Right atrium auricular region (tissue), 2 donors: ENCODE measurements at regions not wholly inside any gene's neighbourhood (a gene's known extent, or its start where the extent isn't known, plus 50 kb on each side); places are given as distances from the start of the nearest gene placed in this dataset.
"Not testable (repeated sequence)": the region's sequence is repeated elsewhere in the genome, so short reads cannot be mapped to it uniquely, and the experiment has no call there.

Experiments used
- DNase-seq: peaks from one replicate; pipeline ENCODE4 v3.0.0-alpha.2; 2019; ENCODE audit warnings: low spot score
- H3K27ac ChIP-seq, 2 donors: fragments of 200-600 bp; sonication (generic); 1 replicate in 1 of 2; 2 replicates in 1 of 2; pipeline ENCODE4 v1.5.1; 2016 to 2019
- H3K27me3 ChIP-seq, 2 donors: fragments of 200-600 bp; sonication (generic); one replicate each; pipeline versions ENCODE4 v1.5.1 to v1.6.0; 2017 to 2019
- H3K36me3 ChIP-seq: fragments of 200-600 bp; sonication (generic); one replicate; pipeline ENCODE4 v1.5.1; 2016
- H3K4me1 ChIP-seq, 2 donors: fragments of 200-600 bp; sonication (generic); one replicate each; pipeline versions ENCODE4 v1.5.1 to v1.6.0; 2017 to 2019
- H3K4me3 ChIP-seq, 2 donors: fragments of 200-600 bp; sonication (generic); 1 replicate in 1 of 2; 2 replicates in 1 of 2; pipeline ENCODE4 v1.5.1; 2017 to 2019; ENCODE audit warnings: mild to moderate bottlenecking in 1 of 2, moderate library complexity in 1 of 2
- H3K9me3 ChIP-seq, 2 donors: fragments of 200-600 bp; sonication (generic); one replicate each; pipeline ENCODE4 v1.5.1; 2019
- TF ChIP-seq, protein P1 (sequence below), 2 donors: fragments of 200-600 bp; sonication (generic); IDR thresholded peaks; one replicate each; pipeline ENCODE4 v1.5.1; 2019; ENCODE audit warnings: antibody characterized with exemption in 2 of 2

DNA sequence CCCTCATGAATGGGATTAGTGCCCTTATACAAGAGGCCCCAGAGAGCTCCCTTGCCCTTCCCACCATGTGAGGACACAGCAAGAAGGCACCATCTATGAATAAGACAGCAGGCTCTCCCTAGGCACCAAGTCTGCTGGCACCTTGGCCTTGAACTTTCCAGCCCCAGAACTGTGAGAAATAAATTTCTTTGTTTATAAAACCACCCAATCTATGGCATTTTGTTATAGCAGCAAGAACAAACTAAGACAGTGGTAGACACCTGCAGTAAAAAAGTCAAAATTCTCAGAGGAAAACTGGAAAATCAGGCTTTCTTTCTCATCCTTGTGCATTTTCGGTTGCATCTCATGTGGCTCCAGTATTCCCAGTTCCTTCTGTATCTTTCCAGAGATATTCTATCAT is 90.3 kb downstream of the LSM3 start:
- no peaks in the 10 kb centered on the region for H3K27me3 ChIP-seq
- H3K4me3 ChIP-seq = no peak overlapping the region
- no peak for DNase-seq

DNA sequence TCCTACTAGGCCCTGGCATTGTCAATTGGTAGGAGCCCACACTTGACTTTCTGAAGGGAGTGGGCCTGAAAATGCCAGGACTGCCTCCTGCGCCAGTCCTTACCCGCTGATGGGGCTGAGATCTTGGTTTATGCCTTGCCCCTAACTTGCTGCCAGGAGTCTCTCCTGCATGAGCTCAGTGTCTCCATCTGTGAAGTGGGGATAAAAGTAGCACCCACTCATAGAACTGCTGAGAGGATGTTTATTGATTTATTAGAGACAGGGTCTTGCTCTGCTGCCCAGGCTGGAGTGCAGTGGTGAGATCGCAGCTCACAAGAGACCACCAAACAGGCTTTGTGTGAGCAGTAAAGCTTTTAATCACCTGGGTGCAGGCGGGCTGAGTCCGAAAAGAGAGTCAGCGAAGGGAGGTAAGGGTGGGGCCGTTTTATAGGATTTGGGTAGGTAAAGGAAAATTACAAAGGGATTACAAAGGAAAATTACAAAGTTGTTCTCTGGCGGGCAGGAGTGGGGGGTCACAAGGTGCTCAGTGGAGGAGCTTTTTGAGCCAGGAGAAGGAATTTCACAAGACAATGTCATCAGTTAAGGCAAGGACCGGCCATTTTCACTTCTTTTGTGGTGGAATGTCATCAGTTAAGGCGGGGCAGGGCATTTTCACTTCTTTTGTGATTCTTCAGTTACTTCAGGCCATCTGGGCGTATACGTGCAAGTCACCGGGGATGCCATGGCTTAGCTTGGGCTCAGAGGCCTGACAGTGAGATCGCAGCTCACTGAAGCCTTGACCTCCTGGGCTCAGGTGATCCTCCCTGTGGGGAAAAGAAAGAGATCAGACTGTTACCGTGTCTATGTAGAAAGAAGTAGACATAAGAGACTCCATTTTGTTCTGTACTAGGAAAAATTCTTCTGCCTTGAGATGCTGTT is 93.7 kb downstream of the LSM3 start:
- DNase-seq, H3K36me3 ChIP-seq, H3K27me3 ChIP-seq, H3K9me3 ChIP-seq, H3K4me1 ChIP-seq, H3K27ac ChIP-seq, H3K4me3 ChIP-seq: not testable (repeated sequence)

More for the DNA sequence above, 90.3 kb downstream of the LSM3 start:
- Histone ChIP-seq H3K36me3 (no peaks in the 10 kb centered on the region), H3K27ac (no peak overlapping the region), H3K4me1 (no peaks in the 10 kb centered on the region), H3K9me3 (no peaks in the 10 kb centered on the region)
- TF ChIP-seq, protein P1, sequence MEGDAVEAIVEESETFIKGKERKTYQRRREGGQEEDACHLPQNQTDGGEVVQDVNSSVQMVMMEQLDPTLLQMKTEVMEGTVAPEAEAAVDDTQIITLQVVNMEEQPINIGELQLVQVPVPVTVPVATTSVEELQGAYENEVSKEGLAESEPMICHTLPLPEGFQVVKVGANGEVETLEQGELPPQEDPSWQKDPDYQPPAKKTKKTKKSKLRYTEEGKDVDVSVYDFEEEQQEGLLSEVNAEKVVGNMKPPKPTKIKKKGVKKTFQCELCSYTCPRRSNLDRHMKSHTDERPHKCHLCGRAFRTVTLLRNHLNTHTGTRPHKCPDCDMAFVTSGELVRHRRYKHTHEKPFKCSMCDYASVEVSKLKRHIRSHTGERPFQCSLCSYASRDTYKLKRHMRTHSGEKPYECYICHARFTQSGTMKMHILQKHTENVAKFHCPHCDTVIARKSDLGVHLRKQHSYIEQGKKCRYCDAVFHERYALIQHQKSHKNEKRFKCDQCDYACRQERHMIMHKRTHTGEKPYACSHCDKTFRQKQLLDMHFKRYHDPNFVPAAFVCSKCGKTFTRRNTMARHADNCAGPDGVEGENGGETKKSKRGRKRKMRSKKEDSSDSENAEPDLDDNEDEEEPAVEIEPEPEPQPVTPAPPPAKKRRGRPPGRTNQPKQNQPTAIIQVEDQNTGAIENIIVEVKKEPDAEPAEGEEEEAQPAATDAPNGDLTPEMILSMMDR (IDR thresholded peaks at IDR 0.05) = no peak

DNA sequence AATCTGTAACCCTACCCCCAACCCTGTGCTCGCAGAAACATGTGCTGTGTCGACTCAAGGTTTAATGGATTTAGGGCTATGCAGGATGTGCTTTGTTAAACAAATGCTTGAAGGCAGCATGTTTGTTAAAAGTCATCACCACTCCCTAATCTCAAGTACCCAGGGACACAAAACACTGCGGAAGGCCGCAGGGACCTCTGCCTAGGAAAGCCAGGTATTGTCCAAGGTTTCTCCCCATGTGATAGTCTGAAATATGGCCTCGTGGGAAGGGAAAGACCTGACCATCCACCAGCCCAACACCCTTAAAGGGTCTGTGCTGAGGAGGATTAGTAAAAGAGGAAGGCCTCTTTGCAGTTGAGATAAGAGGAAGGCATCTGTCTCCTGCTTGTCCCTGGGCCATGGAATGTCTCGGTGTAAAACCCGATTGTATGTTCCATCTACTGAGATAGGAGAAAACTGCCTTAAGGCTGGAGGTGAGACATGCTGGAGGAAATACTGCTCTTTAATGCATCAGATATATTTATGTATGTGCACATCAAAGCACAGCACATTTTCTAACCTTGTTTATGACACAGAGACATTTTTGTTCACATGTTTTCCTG is 94.4 kb downstream of the LSM3 start:
- not testable (repeated sequence) for H3K27ac ChIP-seq, H3K27me3 ChIP-seq, H3K4me3 ChIP-seq, H3K9me3 ChIP-seq, H3K36me3 ChIP-seq, DNase-seq, H3K4me1 ChIP-seq

DNA sequence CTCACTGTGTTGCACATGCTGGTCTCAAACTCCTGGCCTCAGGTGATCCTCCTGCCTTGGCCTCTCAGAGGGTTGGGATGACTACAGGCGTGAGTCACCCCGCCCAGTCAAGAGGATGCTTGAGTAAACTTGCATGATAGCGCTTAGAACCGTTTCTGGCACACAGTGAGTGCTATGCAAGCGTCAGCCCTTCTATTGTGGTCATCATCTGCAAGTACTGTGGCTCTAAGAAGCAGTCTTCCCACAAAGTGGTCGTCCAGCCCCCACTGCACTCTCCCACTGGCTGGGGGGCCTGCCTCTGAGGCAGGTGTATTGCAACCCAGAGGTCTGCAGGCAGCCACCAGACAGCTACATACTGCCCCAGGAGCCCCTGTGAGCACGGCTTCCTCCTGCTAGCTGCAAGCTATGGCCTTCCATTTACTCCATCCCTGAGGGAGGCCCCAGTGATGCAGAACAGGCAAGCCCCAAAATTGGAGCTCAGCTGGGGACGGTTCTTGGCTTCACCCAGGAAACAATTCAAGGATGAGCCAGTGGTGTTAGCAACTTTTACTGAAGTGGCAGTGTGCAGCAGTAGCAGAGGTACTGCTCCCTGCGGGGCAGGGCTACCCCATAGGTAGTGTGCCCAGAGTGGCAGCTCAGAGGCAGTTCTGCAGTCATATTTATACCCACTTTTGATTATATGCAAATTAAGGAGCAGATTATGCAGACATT is 95.4 kb downstream of the LSM3 start:
- no peak overlapping the region for H3K4me3 ChIP-seq
- TF ChIP-seq, protein P1 (IDR thresholded peaks at IDR 0.05) = no peak

DNA sequence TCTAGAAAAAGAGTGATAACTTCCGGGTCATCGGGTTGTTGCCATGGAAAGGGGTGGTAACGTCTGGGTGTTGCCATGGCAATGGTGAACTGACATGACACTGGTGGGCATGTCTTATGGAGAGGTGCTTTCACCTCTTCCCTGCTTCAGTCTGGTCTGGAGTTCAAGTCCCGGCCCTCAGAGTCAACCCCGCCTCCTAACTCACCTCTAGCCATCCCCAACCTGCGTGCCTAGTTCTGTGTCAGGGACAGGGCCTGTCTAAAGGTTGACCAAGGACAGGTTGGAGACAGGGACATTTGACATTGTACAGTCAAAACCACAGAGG is 96.0 kb downstream of the LSM3 start:
- no peak overlapping the region for H3K27ac ChIP-seq
- H3K36me3 ChIP-seq = no peaks in the 10 kb centered on the region
- no peaks in the 10 kb centered on the region for H3K9me3 ChIP-seq
- H3K4me3 ChIP-seq = no peak overlapping the region
- H3K4me1 ChIP-seq = no peaks in the 10 kb centered on the region
- no peaks in the 10 kb centered on the region for H3K27me3 ChIP-seq
- DNase-seq = no peak
- TF ChIP-seq, protein P1 (IDR thresholded peaks at IDR 0.05) = no peak

More for the DNA sequence above, 95.4 kb downstream of the LSM3 start:
- Histone ChIP-seq H3K9me3 (no peaks in the 10 kb centered on the region), H3K36me3 (no peaks in the 10 kb centered on the region), H3K27me3 (no peaks in the 10 kb centered on the region), H3K4me1 (no peaks in the 10 kb centered on the region), H3K27ac (no peak overlapping the region)
- DNase-seq = no peak

DNA sequence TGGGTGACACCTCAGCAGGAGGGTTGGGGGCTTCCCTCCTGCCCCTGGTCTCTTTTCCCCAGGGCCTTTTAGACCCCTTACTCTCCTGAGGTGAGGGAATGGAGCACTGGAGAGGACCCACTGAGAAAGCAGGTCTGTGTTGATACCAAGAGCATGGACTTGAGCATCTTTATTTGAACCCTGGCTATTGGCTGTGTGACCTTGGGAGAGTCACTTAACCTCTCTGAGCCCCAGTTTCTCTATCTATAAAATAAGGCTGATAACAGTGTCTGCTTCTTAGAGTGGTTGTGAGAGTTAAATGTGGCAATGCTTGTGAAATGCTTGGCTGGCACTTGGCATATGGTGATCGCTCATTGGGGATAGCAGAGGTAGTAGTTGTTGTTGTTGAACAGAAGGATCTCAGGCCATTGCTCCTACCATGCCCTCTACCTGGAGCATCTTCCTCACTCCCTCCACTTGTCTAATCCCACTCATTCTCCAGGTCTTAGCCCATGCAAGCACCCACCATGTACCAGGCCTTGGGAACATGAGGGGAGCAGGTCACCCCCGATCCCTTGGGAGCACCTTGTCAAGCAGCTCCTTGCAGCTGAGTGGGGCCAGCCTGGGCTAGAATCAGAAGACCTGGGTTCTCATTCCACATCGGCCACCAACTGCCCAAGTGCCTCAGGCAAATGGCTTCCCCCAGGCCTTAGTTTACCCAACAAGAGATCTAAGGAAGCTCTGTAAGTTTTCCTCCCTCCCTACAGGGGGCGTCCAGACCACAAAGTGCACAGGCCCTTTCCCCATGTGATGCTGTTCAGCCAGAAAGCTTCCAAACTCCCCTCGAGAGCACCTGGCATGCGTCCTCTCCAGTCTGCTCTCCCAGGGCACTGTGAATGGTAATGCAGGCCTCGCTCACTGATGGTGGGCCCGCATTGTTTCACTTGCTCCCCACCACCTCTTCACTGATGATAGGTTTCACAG is 96.7 kb downstream of the LSM3 start:
- Histone ChIP-seq H3K4me3 (no peak overlapping the region), H3K4me1 (no peaks in the 10 kb centered on the region), H3K36me3 (no peaks in the 10 kb centered on the region), H3K27me3 (no peaks in the 10 kb centered on the region), H3K9me3 (no peaks in the 10 kb centered on the region), H3K27ac (no peak overlapping the region)
- TF ChIP-seq, protein P1 (IDR thresholded peaks at IDR 0.05) = peak in 1 of 2 donors; percentile 24
- no peak for DNase-seq
